HL-60 (cell line): ENCODE measurements at regions not wholly inside any gene's neighbourhood (a gene's known extent, or its start where the extent isn't known, plus 50 kb on each side); places are given as distances from the start of the nearest gene placed in this dataset.

ENCODE experiments used
- DNase-seq, 2 experiments: peaks; one replicate each; pipeline ENCODE4 v3.0.0-alpha.2; 2010 to 2020; ENCODE audit warnings: low read depth in 1 of 2, low spot score in 1 of 2
- H3K27ac ChIP-seq: fragments of 250-450 bp; sonication (Bioruptor Pico); replicated peaks from 2 replicates; pipeline ENCODE4 v1.5.1; 2020; ENCODE audit warnings: mild to moderate bottlenecking, moderate library complexity
- H3K27me3 ChIP-seq: fragments of 250-450 bp; sonication (Bioruptor Pico); 2 replicates; pipeline ENCODE4 v1.5.1; 2021; ENCODE audit warnings: mild to moderate bottlenecking, moderate library complexity; ENCODE audit not compliant: insufficient read depth, poor library complexity, severe bottlenecking
- H3K4me3 ChIP-seq: replicated peaks from 2 replicates; pipeline ENCODE4 v1.5.1; 2011; ENCODE audit warnings: mild to moderate bottlenecking, control low read depth, low read length; ENCODE audit not compliant: insufficient read depth
- CTCF ChIP-seq: IDR thresholded peaks from one replicate; pipeline ENCODE4 v1.5.1; 2011; ENCODE audit warnings: low read length, control low read depth, inconsistent platforms; ENCODE audit not compliant: insufficient read depth
- GABPA ChIP-seq: IDR thresholded peaks from 2 replicates; pipeline ENCODE4 v1.6.1; 2012; ENCODE audit warnings: low read depth
- POLR2AphosphoS5 ChIP-seq: IDR thresholded peaks from 2 replicates; pipeline ENCODE4 v1.6.1; 2012; ENCODE audit warnings: low read depth
- REST ChIP-seq: IDR thresholded peaks from 2 replicates; pipeline ENCODE4 v1.6.1; 2012; ENCODE audit warnings: low read depth; ENCODE audit not compliant: insufficient replicate concordance
- SPI1 ChIP-seq: IDR thresholded peaks from 2 replicates; pipeline ENCODE4 v1.6.1; 2012; ENCODE audit warnings: low read depth, mild to moderate bottlenecking, borderline replicate concordance

- Histone ChIP-seq H3K27me3 (no peaks in the 10 kb centered on the region), H3K27ac (no peak overlapping the region), H3K4me3 (no peak overlapping the region)
- DNase-seq, result no peak
- TF ChIP-seq REST, result no peak
- no peak for TF ChIP-seq SPI1
- TF ChIP-seq GABPA, result no peak
- TF ChIP-seq CTCF, result no peak
- TF ChIP-seq POLR2AphosphoS5, result no peak
Measured at GRCh38 chr3:118556983-118557382, 477.7 kb downstream of the IGSF11 start.

- Histone ChIP-seq H3K27ac (no peak overlapping the region), H3K27me3 (no peaks in the 10 kb centered on the region), H3K4me3 (no peak overlapping the region)
- DNase-seq, result no peak
- no peak for TF ChIP-seq POLR2AphosphoS5
Measured at GRCh38 chr3:118557513-118557912, 477.1 kb downstream of the IGSF11 start.

- Histone ChIP-seq H3K27ac (no peak overlapping the region), H3K27me3 (no peaks in the 10 kb centered on the region), H3K4me3 (no peak overlapping the region)
- DNase-seq, result no peak
- TF ChIP-seq POLR2AphosphoS5 (no peak), SPI1 (no peak), CTCF (no peak), REST (no peak), GABPA (no peak)
Measured at GRCh38 chr3:118559286-118559685, 475.4 kb downstream of the IGSF11 start.

- TF ChIP-seq CTCF (no peak), SPI1 (no peak)
- Histone ChIP-seq H3K4me3 (no peak overlapping the region), H3K27me3 (no peaks in the 10 kb centered on the region), H3K27ac (no peak overlapping the region)
- DNase-seq, result no peak
Measured at GRCh38 chr3:118564800-118565199, 469.8 kb downstream of the IGSF11 start.
